GM08714 (cell line): ENCODE measurements at regions not wholly inside any gene's neighbourhood (a gene's known extent, or its start where the extent isn't known, plus 50 kb on each side); places are given as distances from the start of the nearest gene placed in this dataset.

Experiments used
- H3K4me3 ChIP-seq: fragments of 200-500 bp; sonication (Bioruptor generic); 2 replicates; pipeline ENCODE4 v1.5.1; 2014; ENCODE audit warnings: mild to moderate bottlenecking, low read length, inconsistent platforms
- ZNF274 ChIP-seq: IDR thresholded peaks from 2 replicates; pipeline ENCODE4 v1.6.1; 2012; ENCODE audit warnings: mild to moderate bottlenecking, low read depth, low read length

DNA sequence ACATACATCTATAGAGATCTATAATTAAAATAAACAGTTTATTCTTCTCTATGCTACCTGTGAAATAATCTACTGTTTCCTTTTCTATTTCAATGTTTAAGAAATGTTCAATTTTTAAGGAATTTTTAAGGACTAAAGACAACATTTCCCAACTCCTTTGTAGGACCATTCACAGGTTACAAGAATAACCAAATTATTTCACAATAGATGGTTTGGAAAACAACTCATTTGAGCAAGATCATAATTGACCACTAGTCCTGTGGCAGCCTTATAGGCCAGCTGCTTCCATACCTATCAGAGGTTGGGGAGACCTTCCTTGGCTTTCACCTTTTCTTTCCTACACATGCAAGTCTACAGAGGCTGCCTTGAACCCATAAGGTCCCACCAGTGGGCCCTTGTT is 193.7 kb downstream of the TTC39B start:
- TF ChIP-seq ZNF274: no peak
- H3K4me3 ChIP-seq: no peak overlapping the region

GRCh38 chr9:15111071-15111470 is 195.9 kb downstream of the TTC39B start:
- H3K4me3 ChIP-seq: no peak overlapping the region
- no peak for TF ChIP-seq ZNF274

GRCh38 chr9:15104826-15105420 is 194.7 kb upstream of the FREM1 start:
- no peak overlapping the region for H3K4me3 ChIP-seq
- TF ChIP-seq ZNF274: no peak

- TF ChIP-seq ZNF274: no peak
- no peak overlapping the region for H3K4me3 ChIP-seq
Measured at GRCh38 chr9:15103290-15103689, 193.1 kb upstream of the FREM1 start.

DNA sequence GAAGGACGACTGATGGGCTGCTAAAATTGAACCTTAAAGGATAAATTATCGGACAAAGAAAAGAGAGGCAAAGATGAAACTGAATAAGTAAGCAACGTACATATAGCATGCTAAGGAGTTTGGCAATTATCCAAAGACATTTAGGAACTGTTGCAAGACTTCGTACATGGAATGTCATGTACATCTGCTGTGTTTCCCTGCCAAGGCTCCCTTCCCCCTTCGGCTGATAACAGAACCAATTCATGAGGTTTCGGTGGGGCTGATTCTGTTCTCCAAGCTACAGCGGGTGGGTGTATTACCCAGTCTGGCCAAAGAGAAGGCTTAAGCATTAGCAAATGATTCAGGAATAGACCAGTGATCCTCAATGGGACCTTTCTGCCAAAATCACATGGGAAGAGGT is 190.9 kb upstream of the FREM1 start:
- TF ChIP-seq ZNF274: no peak
- H3K4me3 ChIP-seq: no peak overlapping the region

- H3K4me3 ChIP-seq: no peak overlapping the region
Measured at GRCh38 chr9:15100571-15100970, 190.3 kb upstream of the FREM1 start.

GRCh38 chr9:15096972-15097371 is 186.7 kb upstream of the FREM1 start:
- H3K4me3 ChIP-seq: no peak overlapping the region
- no peak for TF ChIP-seq ZNF274

More at GRCh38 chr9:15100571-15100970, 190.3 kb upstream of the FREM1 start:
- TF ChIP-seq ZNF274: no peak

- H3K4me3 ChIP-seq: no peak overlapping the region
- no peak for TF ChIP-seq ZNF274
Measured at GRCh38 chr9:15086778-15087324, 176.6 kb upstream of the FREM1 start.

DNA sequence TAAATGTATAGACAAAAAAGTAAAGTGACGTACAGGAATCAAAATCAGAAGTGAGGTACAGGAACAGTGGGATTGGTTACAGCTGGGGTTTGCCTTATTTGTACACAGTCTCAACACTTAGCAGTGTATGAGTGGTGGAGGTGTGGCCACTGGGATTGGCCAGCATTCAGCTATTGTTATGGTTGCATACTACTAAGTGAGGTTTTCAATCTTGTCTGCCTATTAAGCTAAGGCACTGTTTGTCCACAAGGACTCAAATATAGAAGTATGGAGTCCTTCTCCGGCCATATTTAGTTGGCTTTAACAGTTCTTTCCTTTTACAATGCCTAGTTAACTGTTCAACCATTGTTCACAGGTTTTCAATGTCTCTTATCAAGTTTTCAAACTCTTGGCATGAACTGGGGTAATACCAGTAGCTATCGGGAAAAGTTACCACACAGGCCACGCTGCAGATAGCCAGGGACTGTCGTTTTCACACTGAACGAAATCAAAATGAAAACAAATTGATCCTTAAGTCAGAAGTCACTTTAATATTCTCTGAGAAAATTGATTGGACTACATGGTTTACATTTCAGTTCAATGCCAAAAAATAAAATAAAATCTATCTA is 176.0 kb upstream of the FREM1 start:
- TF ChIP-seq ZNF274: no peak
- H3K4me3 ChIP-seq: no peak overlapping the region

GRCh38 chr9:15081021-15081753 is 171.0 kb upstream of the FREM1 start:
- no peak for TF ChIP-seq ZNF274

DNA sequence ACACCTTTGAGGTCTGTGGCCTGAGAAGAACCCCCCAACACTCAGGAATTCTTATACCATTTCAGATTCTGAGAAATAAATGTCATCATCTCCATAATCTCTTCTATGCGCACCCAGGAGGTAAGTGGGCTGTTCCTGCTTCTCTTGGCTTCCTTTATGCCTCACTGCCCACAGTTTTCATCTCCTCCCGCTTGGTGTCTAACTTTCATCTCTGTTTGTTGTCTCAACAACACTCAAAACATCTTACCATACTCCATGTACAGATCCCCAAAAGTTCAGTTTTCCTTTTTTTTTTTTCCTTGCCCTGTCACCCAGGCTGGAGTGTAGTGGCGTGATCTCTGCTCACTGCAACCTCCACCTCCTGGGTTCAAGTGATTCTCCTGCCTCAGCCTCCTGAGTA is 170.2 kb upstream of the FREM1 start:
- no peak overlapping the region for H3K4me3 ChIP-seq
- no peak for TF ChIP-seq ZNF274

More at GRCh38 chr9:15081021-15081753, 171.0 kb upstream of the FREM1 start:
- H3K4me3 ChIP-seq: no peak overlapping the region

DNA sequence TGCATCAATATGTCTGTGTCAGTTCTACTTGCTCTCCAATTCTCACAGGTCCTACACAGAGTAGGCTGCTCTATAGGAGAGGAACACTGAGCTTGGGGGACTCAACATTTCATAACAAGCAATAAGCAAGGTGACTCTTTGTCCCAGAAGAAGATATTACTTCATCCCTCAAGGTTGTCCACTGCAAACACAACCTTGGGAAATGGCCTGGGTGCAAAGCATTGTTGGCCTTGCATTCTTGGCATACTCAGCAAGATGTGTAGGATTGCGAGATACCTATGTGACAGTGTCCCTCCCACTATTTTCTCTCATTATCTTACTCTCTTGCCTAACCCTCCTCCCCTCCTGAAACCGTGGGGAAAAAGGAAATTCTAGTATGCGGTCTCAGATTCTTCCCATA is 169.8 kb upstream of the FREM1 start:
- H3K4me3 ChIP-seq: no peak overlapping the region
- no peak for TF ChIP-seq ZNF274

DNA sequence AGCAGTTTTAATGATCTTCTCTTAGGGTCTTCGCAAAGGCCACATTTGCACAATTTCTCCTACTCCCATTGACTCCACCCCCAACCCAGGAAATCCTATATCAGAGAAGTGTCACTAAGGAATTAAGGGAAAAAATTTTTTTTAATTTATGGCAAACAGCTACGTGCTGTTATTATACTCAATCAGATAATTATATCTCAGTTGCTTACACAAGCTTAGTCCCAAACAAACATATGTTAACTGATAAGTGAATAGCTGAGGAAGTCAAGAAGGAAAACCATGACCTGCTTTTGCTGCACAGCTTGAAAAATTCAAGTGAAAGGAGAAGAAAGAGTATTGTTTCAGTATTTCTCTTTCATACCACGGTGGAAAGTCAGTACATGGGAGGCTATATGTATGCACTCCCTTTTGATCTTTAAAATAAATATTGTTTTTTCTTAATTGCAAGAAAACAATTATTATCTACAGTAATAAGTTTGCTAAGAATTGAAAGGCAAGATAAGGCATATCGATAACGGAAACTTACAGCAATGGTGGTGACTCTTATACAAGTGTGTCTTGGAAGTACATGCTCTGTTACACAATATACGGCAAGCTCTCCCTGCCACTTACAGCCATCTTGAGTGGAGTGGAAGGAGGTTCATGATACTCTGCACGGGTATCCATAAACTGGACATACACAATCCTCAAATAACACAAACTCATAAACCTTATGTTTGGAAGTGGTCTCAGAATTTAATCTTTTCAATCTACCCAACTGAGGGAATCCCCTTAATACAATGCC is 167.9 kb upstream of the FREM1 start:
- TF ChIP-seq ZNF274: no peak
- H3K4me3 ChIP-seq: no peak overlapping the region

- no peak for TF ChIP-seq ZNF274
- H3K4me3 ChIP-seq: no peak overlapping the region
Measured at GRCh38 chr9:15073620-15074019, 163.4 kb upstream of the FREM1 start.
